ENCODE measurements at regions not wholly inside any gene's neighbourhood (a gene's known extent, or its start where the extent isn't known, plus 50 kb on each side); places are given as distances from the start of the nearest gene placed in this dataset.
"Not testable (repeated sequence)": the region's sequence is repeated elsewhere in the genome, so short reads cannot be mapped to it uniquely, and the experiment has no call there.

- no peak overlapping the region for H3K4me3 ChIP-seq (ENCODE audit: low read length)
- H3K4me1 ChIP-seq (ENCODE audit: insufficient read depth, low read length): no peaks in the 10 kb centered on the region
- no peak overlapping the region for H3K27ac ChIP-seq (ENCODE audit: low read length)
- H3K27me3 ChIP-seq (ENCODE audit: insufficient read depth, low read length): no peaks in the 10 kb centered on the region
- no peaks in the 10 kb centered on the region for H3K36me3 ChIP-seq (ENCODE audit: insufficient read depth, low read depth, low read length)
- H3K9ac ChIP-seq (ENCODE audit: low read depth, low read length): no peak overlapping the region
- H3K9me3 ChIP-seq (ENCODE audit: insufficient read depth, low read depth, low read length): no peaks in the 10 kb centered on the region
These were observed 199.8 kb upstream of the FAT3 start for GRCh38 chr11:92024788-92025187.

GRCh38 chr11:92022499-92022898, 202.1 kb upstream of the FAT3 start:
- no peaks in the 10 kb centered on the region for H3K36me3 ChIP-seq (ENCODE audit: insufficient read depth, low read depth, low read length)
- H3K27me3 ChIP-seq (ENCODE audit: insufficient read depth, low read length): no peaks in the 10 kb centered on the region
- H3K4me3 ChIP-seq (ENCODE audit: low read length): no peak overlapping the region
- no peaks in the 10 kb centered on the region for H3K9me3 ChIP-seq (ENCODE audit: insufficient read depth, low read depth, low read length)
- no peak overlapping the region for H3K27ac ChIP-seq (ENCODE audit: low read length)
- H3K9ac ChIP-seq (ENCODE audit: low read depth, low read length): no peak overlapping the region
- H3K4me1 ChIP-seq (ENCODE audit: insufficient read depth, low read length): no peaks in the 10 kb centered on the region

GRCh38 chr11:92018332-92018731, 206.3 kb upstream of the FAT3 start:
- peaks cover 23% of the 10 kb centered on the region; the same call in 1 of the 2 replicates for H3K9me3 ChIP-seq (ENCODE audit: insufficient read depth, low read depth, low read length)
- no peak overlapping the region for H3K4me3 ChIP-seq (ENCODE audit: low read length)
- H3K27ac ChIP-seq (ENCODE audit: low read length): no peak overlapping the region
- no peaks in the 10 kb centered on the region for H3K27me3 ChIP-seq (ENCODE audit: insufficient read depth, low read length)
- H3K36me3 ChIP-seq (ENCODE audit: insufficient read depth, low read depth, low read length): no peaks in the 10 kb centered on the region
- H3K4me1 ChIP-seq (ENCODE audit: insufficient read depth, low read length): no peaks in the 10 kb centered on the region
- H3K9ac ChIP-seq (ENCODE audit: low read depth, low read length): no peak overlapping the region

GRCh38 chr11:92008249-92008648, 216.4 kb upstream of the FAT3 start:
- Histone ChIP-seq H3K4me1 (ENCODE audit: insufficient read depth, low read length) (no peaks in the 10 kb centered on the region), H3K27me3 (ENCODE audit: insufficient read depth, low read length) (no peaks in the 10 kb centered on the region), H3K36me3 (ENCODE audit: insufficient read depth, low read depth, low read length) (no peaks in the 10 kb centered on the region), H3K9me3 (ENCODE audit: insufficient read depth, low read depth, low read length) (no peaks in the 10 kb centered on the region), H3K4me3 (ENCODE audit: low read length) (no peak overlapping the region), H3K9ac (ENCODE audit: low read depth, low read length) (no peak overlapping the region), H3K27ac (ENCODE audit: low read length) (no peak overlapping the region)

- Histone ChIP-seq H3K36me3 (ENCODE audit: insufficient read depth, low read depth, low read length) (no peaks in the 10 kb centered on the region), H3K4me3 (ENCODE audit: low read length) (no peak overlapping the region), H3K27ac (ENCODE audit: low read length) (no peak overlapping the region), H3K9ac (ENCODE audit: low read depth, low read length) (no peak overlapping the region), H3K9me3 (ENCODE audit: insufficient read depth, low read depth, low read length) (no peaks in the 10 kb centered on the region), H3K27me3 (ENCODE audit: insufficient read depth, low read length) (no peaks in the 10 kb centered on the region), H3K4me1 (ENCODE audit: insufficient read depth, low read length) (no peaks in the 10 kb centered on the region)
These were observed 222.1 kb upstream of the FAT3 start for GRCh38 chr11:92002568-92002967.

GRCh38 chr11:91998481-91998880, 226.1 kb upstream of the FAT3 start:
- Histone ChIP-seq H3K36me3 (ENCODE audit: insufficient read depth, low read depth, low read length) (no peaks in the 10 kb centered on the region), H3K27me3 (ENCODE audit: insufficient read depth, low read length) (no peaks in the 10 kb centered on the region), H3K4me1 (ENCODE audit: insufficient read depth, low read length) (no peaks in the 10 kb centered on the region), H3K27ac (ENCODE audit: low read length) (no peak overlapping the region), H3K9ac (ENCODE audit: low read depth, low read length) (no peak overlapping the region), H3K9me3 (ENCODE audit: insufficient read depth, low read depth, low read length) (no peaks in the 10 kb centered on the region), H3K4me3 (ENCODE audit: low read length) (no peak overlapping the region)

GRCh38 chr11:91997226-91997625, 227.4 kb upstream of the FAT3 start:
- Histone ChIP-seq H3K9ac (ENCODE audit: low read depth, low read length) (no peak overlapping the region), H3K9me3 (ENCODE audit: insufficient read depth, low read depth, low read length) (no peaks in the 10 kb centered on the region), H3K27ac (ENCODE audit: low read length) (no peak overlapping the region), H3K27me3 (ENCODE audit: insufficient read depth, low read length) (no peaks in the 10 kb centered on the region), H3K4me1 (ENCODE audit: insufficient read depth, low read length) (no peaks in the 10 kb centered on the region), H3K4me3 (ENCODE audit: low read length) (no peak overlapping the region), H3K36me3 (ENCODE audit: insufficient read depth, low read depth, low read length) (no peaks in the 10 kb centered on the region)

- H3K27ac ChIP-seq (ENCODE audit: low read length): no peak overlapping the region
- H3K9me3 ChIP-seq (ENCODE audit: insufficient read depth, low read depth, low read length): no peaks in the 10 kb centered on the region
- no peaks in the 10 kb centered on the region for H3K4me1 ChIP-seq (ENCODE audit: insufficient read depth, low read length)
- H3K9ac ChIP-seq (ENCODE audit: low read depth, low read length): no peak overlapping the region
- no peak overlapping the region for H3K4me3 ChIP-seq (ENCODE audit: low read length)
- no peaks in the 10 kb centered on the region for H3K27me3 ChIP-seq (ENCODE audit: insufficient read depth, low read length)
- no peaks in the 10 kb centered on the region for H3K36me3 ChIP-seq (ENCODE audit: insufficient read depth, low read depth, low read length)
These were observed 228.1 kb upstream of the FAT3 start for GRCh38 chr11:91996526-91996925.

GRCh38 chr11:91988443-91988842, 236.2 kb upstream of the FAT3 start:
- H3K4me3 ChIP-seq (ENCODE audit: low read length); H3K9me3 ChIP-seq (ENCODE audit: insufficient read depth, low read depth, low read length); H3K4me1 ChIP-seq (ENCODE audit: insufficient read depth, low read length); H3K9ac ChIP-seq (ENCODE audit: low read depth, low read length); H3K36me3 ChIP-seq (ENCODE audit: insufficient read depth, low read depth, low read length); H3K27ac ChIP-seq (ENCODE audit: low read length); H3K27me3 ChIP-seq (ENCODE audit: insufficient read depth, low read length): not testable (repeated sequence)

- H3K27me3 ChIP-seq (ENCODE audit: insufficient read depth, low read length): no peaks in the 10 kb centered on the region
These were observed 238.4 kb upstream of the FAT3 start for GRCh38 chr11:91986218-91986617.

GRCh38 chr11:91984033-91984584, 240.5 kb upstream of the FAT3 start:
- H3K4me3 ChIP-seq (ENCODE audit: low read length): no peak overlapping the region
- no peak overlapping the region for H3K27ac ChIP-seq (ENCODE audit: low read length)
- H3K4me1 ChIP-seq (ENCODE audit: insufficient read depth, low read length): peaks cover 7% of the 10 kb centered on the region; the same call in 1 of the 2 replicates
- no peak overlapping the region for H3K9ac ChIP-seq (ENCODE audit: low read depth, low read length)
- no peaks in the 10 kb centered on the region for H3K27me3 ChIP-seq (ENCODE audit: insufficient read depth, low read length)
- H3K36me3 ChIP-seq (ENCODE audit: insufficient read depth, low read depth, low read length): no peaks in the 10 kb centered on the region
- H3K9me3 ChIP-seq (ENCODE audit: insufficient read depth, low read depth, low read length): no peaks in the 10 kb centered on the region

More at GRCh38 chr11:91986218-91986617, 238.4 kb upstream of the FAT3 start:
- Histone ChIP-seq H3K36me3 (ENCODE audit: insufficient read depth, low read depth, low read length) (no peaks in the 10 kb centered on the region), H3K9me3 (ENCODE audit: insufficient read depth, low read depth, low read length) (no peaks in the 10 kb centered on the region), H3K9ac (ENCODE audit: low read depth, low read length) (no peak overlapping the region), H3K4me3 (ENCODE audit: low read length) (no peak overlapping the region), H3K4me1 (ENCODE audit: insufficient read depth, low read length) (peaks cover 7% of the 10 kb centered on the region; the same call in 1 of the 2 replicates), H3K27ac (ENCODE audit: low read length) (no peak overlapping the region)

- Histone ChIP-seq H3K4me1 (ENCODE audit: insufficient read depth, low read length) (peaks cover 7% of the 10 kb centered on the region; the same call in 1 of the 2 replicates), H3K9me3 (ENCODE audit: insufficient read depth, low read depth, low read length) (no peaks in the 10 kb centered on the region), H3K27me3 (ENCODE audit: insufficient read depth, low read length) (no peaks in the 10 kb centered on the region), H3K36me3 (ENCODE audit: insufficient read depth, low read depth, low read length) (no peaks in the 10 kb centered on the region), H3K27ac (ENCODE audit: low read length) (no peak overlapping the region), H3K4me3 (ENCODE audit: low read length) (no peak overlapping the region), H3K9ac (ENCODE audit: low read depth, low read length) (no peak overlapping the region)
These were observed 242.6 kb upstream of the FAT3 start for GRCh38 chr11:91981995-91982394.

Data from iPS-20b (cell line).